ENCODE measurements at regions not wholly inside any gene's neighbourhood (a gene's known extent, or its start where the extent isn't known, plus 50 kb on each side); places are given as distances from the start of the nearest gene placed in this dataset.

DNA sequence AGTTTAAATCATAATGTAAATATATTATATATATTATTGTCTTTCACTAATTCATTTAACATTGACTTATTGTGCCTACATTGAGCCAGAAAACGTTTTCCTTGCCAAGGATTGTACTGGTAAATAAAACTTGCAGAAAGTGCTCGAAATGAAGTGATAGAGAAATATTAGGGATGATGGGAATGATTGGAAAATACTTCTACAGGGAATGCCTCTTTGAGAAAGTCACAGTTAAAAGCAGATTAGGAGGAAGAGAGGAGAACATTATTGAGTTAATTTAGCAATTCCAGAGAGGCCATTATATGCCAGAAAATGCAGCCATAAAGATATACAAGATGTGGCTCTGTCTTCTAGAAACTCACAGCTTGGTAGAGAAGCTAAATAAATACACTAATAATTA, 560.0 kb upstream of the KCNMB2 start:
- WGBS (ENCODE audit: low lambda C conversion rate), result 0% methylated on average over 2 of the region's 2 CpGs
- no peak overlapping the region for H3K9ac ChIP-seq (ENCODE audit: insufficient read depth, low read depth, low read length)
- no peak for FAIRE-seq

DNA sequence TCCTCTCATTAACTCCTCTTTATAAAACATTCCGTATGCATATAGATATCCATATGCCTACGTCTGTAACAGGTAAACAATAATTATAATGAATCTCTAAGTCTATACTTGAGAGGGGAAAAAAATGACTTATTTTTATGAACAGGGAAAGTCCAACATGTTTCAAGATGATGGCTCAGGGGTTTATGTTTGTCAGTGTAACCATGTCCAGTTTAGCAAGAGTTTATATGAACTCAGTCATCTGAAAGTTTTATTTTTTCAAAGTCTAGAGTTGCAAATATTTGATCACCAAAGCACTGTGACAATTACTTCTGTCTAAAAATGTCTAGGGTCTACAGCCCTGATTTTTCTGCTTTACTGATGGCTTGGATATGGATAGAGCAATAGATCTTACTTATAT, 559.4 kb upstream of the KCNMB2 start:
- no peaks in the 10 kb centered on the region for H3K9me3 ChIP-seq (ENCODE audit: low read length)
- no peak overlapping the region for H2AFZ ChIP-seq (ENCODE audit: low read length)
- intact Hi-C loops (cut with micrococcal nuclease; ENCODE audit: unreplicated experiment) (no loop called here), in situ Hi-C loops (cut with HindIII; ENCODE audit: extremely low pct_ligation_motif_present, low pct_unique_long_range_greater_than_20kb) (no loop called here)
- TF ChIP-seq TBL1XR1 (IDR thresholded peaks at IDR 0.05; ENCODE audit: borderline replicate concordance, low read length, partially characterized antibody), result no peak
- TF ChIP-seq, protein P1, sequence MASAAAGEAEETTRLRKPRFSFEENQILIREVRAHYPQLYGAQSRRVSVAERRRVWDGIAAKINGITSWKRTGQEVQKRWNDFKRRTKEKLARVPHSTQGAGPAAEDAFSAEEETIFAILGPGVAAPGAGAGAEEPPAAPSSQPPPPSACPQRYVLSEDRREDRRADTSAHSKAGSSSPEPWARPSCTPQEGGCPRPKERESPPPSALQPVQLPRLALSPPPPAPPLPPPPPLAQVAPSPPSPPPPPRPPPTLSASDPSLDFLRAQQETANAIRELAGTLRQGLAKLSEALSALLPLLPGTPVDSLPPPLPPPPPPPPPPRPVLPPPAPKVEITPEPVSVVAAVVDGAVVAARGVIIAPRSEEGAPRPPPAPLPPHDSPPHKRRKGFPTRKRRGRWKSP (CRISPR knock-in tag; IDR thresholded peaks at IDR 0.05), result no peak
- TF ChIP-seq ZNF451 (CRISPR knock-in tag; IDR thresholded peaks at IDR 0.05), result no peak
- no peak for TF ChIP-seq ZNF343 (CRISPR knock-in tag; IDR thresholded peaks at IDR 0.05)
- no peak for TF ChIP-seq ZNF629 (CRISPR knock-in tag; conservative IDR thresholded peaks at IDR 0.05)
- TF ChIP-seq ZZZ3 (CRISPR knock-in tag; IDR thresholded peaks at IDR 0.05; ENCODE audit: borderline replicate concordance), result no peak
- no peak for TF ChIP-seq TOPORS (CRISPR knock-in tag; IDR thresholded peaks at IDR 0.05)
- TF ChIP-seq ZBTB7A (CRISPR knock-in tag; IDR thresholded peaks at IDR 0.05), result no peak
- TF ChIP-seq RXRA (CRISPR knock-in tag; IDR thresholded peaks at IDR 0.05), result no peak
- TF ChIP-seq FOXA1 (IDR thresholded peaks at IDR 0.05), result no peak
- no peak for TF ChIP-seq FOXA1 (CRISPR knock-in tag; IDR thresholded peaks at IDR 0.05)
- TF ChIP-seq, protein P2, sequence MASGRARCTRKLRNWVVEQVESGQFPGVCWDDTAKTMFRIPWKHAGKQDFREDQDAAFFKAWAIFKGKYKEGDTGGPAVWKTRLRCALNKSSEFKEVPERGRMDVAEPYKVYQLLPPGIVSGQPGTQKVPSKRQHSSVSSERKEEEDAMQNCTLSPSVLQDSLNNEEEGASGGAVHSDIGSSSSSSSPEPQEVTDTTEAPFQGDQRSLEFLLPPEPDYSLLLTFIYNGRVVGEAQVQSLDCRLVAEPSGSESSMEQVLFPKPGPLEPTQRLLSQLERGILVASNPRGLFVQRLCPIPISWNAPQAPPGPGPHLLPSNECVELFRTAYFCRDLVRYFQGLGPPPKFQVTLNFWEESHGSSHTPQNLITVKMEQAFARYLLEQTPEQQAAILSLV (CRISPR knock-in tag; IDR thresholded peaks at IDR 0.05; ENCODE audit: borderline replicate concordance), result no peak
- no peak overlapping the region for H3K4me2 ChIP-seq (ENCODE audit: low read depth, low read length)
- no peaks in the 10 kb centered on the region for H3K4me1 ChIP-seq (ENCODE audit: insufficient read depth, low read length)
- H4K20me1 ChIP-seq (ENCODE audit: insufficient read depth, low read length), result no peaks in the 10 kb centered on the region
- 49% methylated on average over 2 of the region's 2 CpGs for WGBS (ENCODE audit: low lambda C conversion rate)
- no peaks in the 10 kb centered on the region for H3K36me3 ChIP-seq (replicated peaks in 1 of 2; ENCODE audit: control insufficient read depth in 1 of 2, insufficient read depth in 2 of 2, low read length in 2 of 2)
- FAIRE-seq (no peak), DNase-seq (ENCODE audit: low spot score) (no peak), ATAC-seq (no peak)
- H3K9ac ChIP-seq (ENCODE audit: insufficient read depth, low read depth, low read length), result no peak overlapping the region
- H3K4me3 ChIP-seq (replicated peaks in 1 of 3; ENCODE audit: insufficient read depth in 1 of 3, low read depth in 2 of 3, low read length in 3 of 3), result no peak overlapping the region
- BruUV-seq (replicated peaks), result no TSS peak
- CTCF ChIA-PET (ENCODE audit: low intra/inter-chr PET ratio, low total read pairs), result no interaction called here
- POLR2A ChIA-PET, result no interaction called here
- no peaks in the 10 kb centered on the region; a peak in 1 of 5 replicates for H3K27me3 ChIP-seq (ENCODE audit: control insufficient read depth in 1 of 2, insufficient read depth in 2 of 2, low read length in 2 of 2)
- no peaks in the 10 kb centered on the region for H3K79me2 ChIP-seq (ENCODE audit: insufficient read depth, low read length)
- no peak overlapping the region for H3K27ac ChIP-seq (ENCODE audit: extremely low read length, insufficient read depth, low read length)

More for the DNA sequence above, 560.0 kb upstream of the KCNMB2 start:
- no peaks in the 10 kb centered on the region for H4K20me1 ChIP-seq (ENCODE audit: insufficient read depth, low read length)
- no TSS peak for BruUV-seq (replicated peaks)
- ATAC-seq (no peak), DNase-seq (ENCODE audit: low spot score) (no peak)
- no peaks in the 10 kb centered on the region for H3K36me3 ChIP-seq (replicated peaks in 1 of 2; ENCODE audit: control insufficient read depth in 1 of 2, insufficient read depth in 2 of 2, low read length in 2 of 2)
- H3K27me3 ChIP-seq (ENCODE audit: control insufficient read depth in 1 of 2, insufficient read depth in 2 of 2, low read length in 2 of 2), result no peaks in the 10 kb centered on the region; a peak in 1 of 5 replicates
- POLR2A ChIA-PET, result no interaction called here
- H2AFZ ChIP-seq (ENCODE audit: low read length), result no peak overlapping the region
- H3K4me3 ChIP-seq (replicated peaks in 1 of 3; ENCODE audit: insufficient read depth in 1 of 3, low read depth in 2 of 3, low read length in 3 of 3), result no peak overlapping the region
- H3K79me2 ChIP-seq (ENCODE audit: insufficient read depth, low read length), result no peaks in the 10 kb centered on the region
- in situ Hi-C loops (cut with HindIII; ENCODE audit: extremely low pct_ligation_motif_present, low pct_unique_long_range_greater_than_20kb) (no loop called here), intact Hi-C loops (cut with micrococcal nuclease; ENCODE audit: unreplicated experiment) (no loop called here)
- CTCF ChIA-PET (ENCODE audit: low intra/inter-chr PET ratio, low total read pairs), result no interaction called here
- H3K27ac ChIP-seq (ENCODE audit: extremely low read length, insufficient read depth, low read length), result no peak overlapping the region
- H3K4me1 ChIP-seq (ENCODE audit: insufficient read depth, low read length), result no peaks in the 10 kb centered on the region
- H3K9me3 ChIP-seq (ENCODE audit: low read length), result no peaks in the 10 kb centered on the region
- TF ChIP-seq ZNF12 (CRISPR knock-in tag; IDR thresholded peaks at IDR 0.05), result no peak
- TF ChIP-seq KLF6 (CRISPR knock-in tag; IDR thresholded peaks at IDR 0.05), result no peak
- no peak for TF ChIP-seq ZBTB3 (CRISPR knock-in tag; IDR thresholded peaks at IDR 0.05; ENCODE audit: borderline replicate concordance, low read depth)
- no peak for TF ChIP-seq ZNF333 (CRISPR knock-in tag; IDR thresholded peaks at IDR 0.05; ENCODE audit: borderline replicate concordance)
- no peak for TF ChIP-seq ZNF839 (CRISPR knock-in tag; IDR thresholded peaks at IDR 0.05; ENCODE audit: borderline replicate concordance)
- TF ChIP-seq, protein P3, sequence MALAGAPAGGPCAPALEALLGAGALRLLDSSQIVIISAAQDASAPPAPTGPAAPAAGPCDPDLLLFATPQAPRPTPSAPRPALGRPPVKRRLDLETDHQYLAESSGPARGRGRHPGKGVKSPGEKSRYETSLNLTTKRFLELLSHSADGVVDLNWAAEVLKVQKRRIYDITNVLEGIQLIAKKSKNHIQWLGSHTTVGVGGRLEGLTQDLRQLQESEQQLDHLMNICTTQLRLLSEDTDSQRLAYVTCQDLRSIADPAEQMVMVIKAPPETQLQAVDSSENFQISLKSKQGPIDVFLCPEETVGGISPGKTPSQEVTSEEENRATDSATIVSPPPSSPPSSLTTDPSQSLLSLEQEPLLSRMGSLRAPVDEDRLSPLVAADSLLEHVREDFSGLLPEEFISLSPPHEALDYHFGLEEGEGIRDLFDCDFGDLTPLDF (CRISPR knock-in tag; IDR thresholded peaks at IDR 0.05), result no peak
- no peak overlapping the region for H3K4me2 ChIP-seq (ENCODE audit: low read depth, low read length)
